K562 (cell line): ENCODE measurements at regions not wholly inside any gene's neighbourhood (a gene's known extent, or its start where the extent isn't known, plus 50 kb on each side); places are given as distances from the start of the nearest gene placed in this dataset.

ENCODE experiments used
- BRD9 ChIP-seq: fragments of 450-650 bp; IDR thresholded peaks from 2 replicates; pipeline ENCODE4 v1.6.1; 2018; ENCODE audit warnings: low read depth; ENCODE audit not compliant: partially characterized antibody
- DACH1 ChIP-seq: fragments of 450-650 bp; IDR thresholded peaks from 2 replicates; pipeline ENCODE4 v1.6.1; 2018; ENCODE audit not compliant: partially characterized antibody
- EGR1 ChIP-seq: fragments of 450-650 bp; conservative IDR thresholded peaks from 2 replicates; pipeline ENCODE4 v1.6.1; 2017; ENCODE audit warnings: mild to moderate bottlenecking
- HNRNPH1 ChIP-seq: fragments of 200-400 bp; formaldehyde crosslinking; optimal IDR thresholded peaks from 2 replicates; pipeline ENCODE3; 2017; ENCODE audit warnings: low read depth, mild to moderate bottlenecking, low read length, moderate library complexity
- LEF1 ChIP-seq: fragments of 450-650 bp; IDR thresholded peaks from 2 replicates; pipeline ENCODE4 v1.6.1; 2016; ENCODE audit warnings: mild to moderate bottlenecking
- PHF20 ChIP-seq: fragments of 450-650 bp; IDR thresholded peaks from 2 replicates; pipeline ENCODE4 v1.6.1; 2018; ENCODE audit not compliant: partially characterized antibody
- POLR2G ChIP-seq: fragments of 200-400 bp; formaldehyde crosslinking; IDR thresholded peaks from 2 replicates; pipeline ENCODE4 v1.6.1; 2017; ENCODE audit warnings: low read depth, mild to moderate bottlenecking, antibody characterized with exemption, low read length, moderate library complexity
- RAD21 ChIP-seq, 2 experiments: fragments of 250-450 bp in 1 of 2; fragments of 450-650 bp in 1 of 2; sonication (Bioruptor Pico) in 1 of 2; formaldehyde crosslinking in 1 of 2; IDR thresholded peaks in 1 of 2; conservative IDR thresholded peaks in 1 of 2; 2 replicates each; pipeline versions ENCODE4 v1.4.0 to v1.8.0; 2020 to 2022; ENCODE audit warnings: mild to moderate bottlenecking in 2 of 2, moderate library complexity in 1 of 2
- RBFOX2 ChIP-seq: fragments of 200-400 bp; formaldehyde crosslinking; IDR thresholded peaks from 2 replicates; pipeline ENCODE4 v1.6.1; 2017; ENCODE audit warnings: low read depth, mild to moderate bottlenecking, low read length, moderate library complexity
- RNF2 ChIP-seq: sonication (generic); IDR thresholded peaks from 2 replicates; pipeline ENCODE4 v1.6.1; 2016
- XRCC4 ChIP-seq: IDR thresholded peaks from one replicate; pipeline ENCODE4 v1.6.1; 2011; ENCODE audit not compliant: insufficient read depth, insufficient read length; ENCODE audit errors: extremely low read depth
- ZNF764 ChIP-seq: fragments of 250-450 bp; sonication (Bioruptor Pico); IDR thresholded peaks from 2 replicates; pipeline ENCODE4 v1.4.0; 2020; ENCODE audit warnings: low read depth, mild to moderate bottlenecking, moderate library complexity
- TF ChIP-seq, protein P1 (sequence below): fragments of 450-650 bp; IDR thresholded peaks from 2 replicates; pipeline ENCODE4 v1.6.1; 2017; ENCODE audit warnings: antibody characterized with exemption, mild to moderate bottlenecking
- TF ChIP-seq, protein P2 (sequence below), 2 experiments: IDR thresholded peaks; 2 replicates each; pipeline ENCODE4 v1.6.1; 2011; ENCODE audit warnings: borderline replicate concordance in 1 of 2, control low read depth in 1 of 2, low read depth in 1 of 2, low read length in 1 of 2, mild to moderate bottlenecking in 1 of 2, mixed read lengths in 1 of 2, moderate library complexity in 1 of 2; ENCODE audit not compliant: insufficient read depth in 1 of 2, insufficient read length in 1 of 2, poor library complexity in 1 of 2, severe bottlenecking in 1 of 2; ENCODE audit errors: extremely low read depth in 1 of 2
- TF ChIP-seq, protein P3 (sequence below): fragments of 450-650 bp; IDR thresholded peaks from 2 replicates; pipeline ENCODE4 v1.6.1; 2016; ENCODE audit warnings: low read depth, mild to moderate bottlenecking, moderate library complexity
- TF ChIP-seq, protein P4 (sequence below): sonication (generic); formaldehyde crosslinking; IDR thresholded peaks from 2 replicates; pipeline ENCODE4 v1.8.1; 2023; ENCODE audit warnings: mild to moderate bottlenecking, missing genetic modification reagents

DNA sequence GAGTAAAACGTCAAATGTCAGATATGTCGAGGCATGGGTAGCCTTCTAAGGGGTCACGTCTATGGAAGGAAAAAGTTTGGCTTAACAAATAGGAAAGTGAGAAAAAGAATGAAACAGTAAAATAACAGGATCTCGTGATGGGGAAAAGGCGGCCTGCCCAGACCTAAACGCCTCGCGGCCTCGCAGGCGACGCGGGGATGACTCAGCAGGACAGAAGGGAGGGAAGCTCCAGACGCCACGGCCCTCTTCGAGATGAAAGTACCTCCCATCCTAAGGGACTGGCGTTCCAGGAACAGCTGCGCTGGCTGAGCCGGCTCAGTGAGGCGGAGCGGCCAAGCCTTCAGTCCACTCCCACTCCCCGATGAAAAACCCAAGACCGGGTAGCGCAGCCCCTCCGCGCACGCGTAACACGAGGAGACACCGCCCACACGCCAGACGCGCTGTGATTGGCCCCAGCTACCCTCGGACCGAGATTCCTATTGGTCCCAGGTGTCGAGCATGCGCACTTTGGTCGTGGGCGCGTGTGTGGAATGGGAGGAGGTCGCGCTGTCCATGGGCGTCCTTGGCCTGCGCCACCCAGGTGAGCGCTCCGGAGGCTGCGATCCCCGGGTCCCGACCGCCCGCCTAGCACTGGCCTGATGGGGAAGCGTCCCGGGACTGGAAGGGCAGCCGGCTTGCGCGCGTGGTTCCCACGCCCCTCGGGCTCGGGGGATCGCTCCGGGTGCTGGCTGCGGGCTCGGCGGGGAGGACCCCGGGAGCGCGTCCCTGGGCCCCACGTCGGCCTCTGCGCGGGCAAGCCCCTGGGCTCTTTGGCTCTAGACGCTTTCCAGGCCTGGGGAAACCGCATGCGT lies 588.5 kb downstream of the MTRR start (continued):
- TF ChIP-seq, protein P1, sequence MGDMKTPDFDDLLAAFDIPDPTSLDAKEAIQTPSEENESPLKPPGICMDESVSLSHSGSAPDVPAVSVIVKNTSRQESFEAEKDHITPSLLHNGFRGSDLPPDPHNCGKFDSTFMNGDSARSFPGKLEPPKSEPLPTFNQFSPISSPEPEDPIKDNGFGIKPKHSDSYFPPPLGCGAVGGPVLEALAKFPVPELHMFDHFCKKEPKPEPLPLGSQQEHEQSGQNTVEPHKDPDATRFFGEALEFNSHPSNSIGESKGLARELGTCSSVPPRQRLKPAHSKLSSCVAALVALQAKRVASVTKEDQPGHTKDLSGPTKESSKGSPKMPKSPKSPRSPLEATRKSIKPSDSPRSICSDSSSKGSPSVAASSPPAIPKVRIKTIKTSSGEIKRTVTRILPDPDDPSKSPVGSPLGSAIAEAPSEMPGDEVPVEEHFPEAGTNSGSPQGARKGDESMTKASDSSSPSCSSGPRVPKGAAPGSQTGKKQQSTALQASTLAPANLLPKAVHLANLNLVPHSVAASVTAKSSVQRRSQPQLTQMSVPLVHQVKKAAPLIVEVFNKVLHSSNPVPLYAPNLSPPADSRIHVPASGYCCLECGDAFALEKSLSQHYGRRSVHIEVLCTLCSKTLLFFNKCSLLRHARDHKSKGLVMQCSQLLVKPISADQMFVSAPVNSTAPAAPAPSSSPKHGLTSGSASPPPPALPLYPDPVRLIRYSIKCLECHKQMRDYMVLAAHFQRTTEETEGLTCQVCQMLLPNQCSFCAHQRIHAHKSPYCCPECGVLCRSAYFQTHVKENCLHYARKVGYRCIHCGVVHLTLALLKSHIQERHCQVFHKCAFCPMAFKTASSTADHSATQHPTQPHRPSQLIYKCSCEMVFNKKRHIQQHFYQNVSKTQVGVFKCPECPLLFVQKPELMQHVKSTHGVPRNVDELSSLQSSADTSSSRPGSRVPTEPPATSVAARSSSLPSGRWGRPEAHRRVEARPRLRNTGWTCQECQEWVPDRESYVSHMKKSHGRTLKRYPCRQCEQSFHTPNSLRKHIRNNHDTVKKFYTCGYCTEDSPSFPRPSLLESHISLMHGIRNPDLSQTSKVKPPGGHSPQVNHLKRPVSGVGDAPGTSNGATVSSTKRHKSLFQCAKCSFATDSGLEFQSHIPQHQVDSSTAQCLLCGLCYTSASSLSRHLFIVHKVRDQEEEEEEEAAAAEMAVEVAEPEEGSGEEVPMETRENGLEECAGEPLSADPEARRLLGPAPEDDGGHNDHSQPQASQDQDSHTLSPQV: peak; percentile 90
- TF ChIP-seq, protein P2, sequence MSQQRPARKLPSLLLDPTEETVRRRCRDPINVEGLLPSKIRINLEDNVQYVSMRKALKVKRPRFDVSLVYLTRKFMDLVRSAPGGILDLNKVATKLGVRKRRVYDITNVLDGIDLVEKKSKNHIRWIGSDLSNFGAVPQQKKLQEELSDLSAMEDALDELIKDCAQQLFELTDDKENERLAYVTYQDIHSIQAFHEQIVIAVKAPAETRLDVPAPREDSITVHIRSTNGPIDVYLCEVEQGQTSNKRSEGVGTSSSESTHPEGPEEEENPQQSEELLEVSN (IDR thresholded peaks at IDR 0.05; ENCODE audit: borderline replicate concordance in 1 of 2, extremely low read depth in 1 of 2, insufficient read depth in 1 of 2, insufficient read length in 1 of 2, low read depth in 1 of 2, low read length in 1 of 2, poor library complexity in 1 of 2, severe bottlenecking in 1 of 2): peak; percentile 99
- peak; percentile 88 for TF ChIP-seq RBFOX2
- no peak for TF ChIP-seq RAD21 (CRISPR knock-in tag; conservative IDR thresholded peaks at IDR 0.05 in 1 of 2, IDR thresholded peaks at IDR 0.05 in 1 of 2)
- TF ChIP-seq ZNF764: no peak
- TF ChIP-seq, protein P3, sequence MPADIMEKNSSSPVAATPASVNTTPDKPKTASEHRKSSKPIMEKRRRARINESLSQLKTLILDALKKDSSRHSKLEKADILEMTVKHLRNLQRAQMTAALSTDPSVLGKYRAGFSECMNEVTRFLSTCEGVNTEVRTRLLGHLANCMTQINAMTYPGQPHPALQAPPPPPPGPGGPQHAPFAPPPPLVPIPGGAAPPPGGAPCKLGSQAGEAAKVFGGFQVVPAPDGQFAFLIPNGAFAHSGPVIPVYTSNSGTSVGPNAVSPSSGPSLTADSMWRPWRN: peak; percentile 94
- peak; percentile 87 for TF ChIP-seq RNF2
- TF ChIP-seq PHF20: peak; percentile 72
- TF ChIP-seq HNRNPH1: no peak
- TF ChIP-seq LEF1: peak; percentile 58; the same call in 1 of the 2 replicates
- no peak for TF ChIP-seq DACH1
- TF ChIP-seq POLR2G: peak; percentile 87
- peak; percentile 48 for TF ChIP-seq BRD9
- TF ChIP-seq EGR1: peak; percentile 60
- no peak for TF ChIP-seq XRCC4
- TF ChIP-seq, protein P4, sequence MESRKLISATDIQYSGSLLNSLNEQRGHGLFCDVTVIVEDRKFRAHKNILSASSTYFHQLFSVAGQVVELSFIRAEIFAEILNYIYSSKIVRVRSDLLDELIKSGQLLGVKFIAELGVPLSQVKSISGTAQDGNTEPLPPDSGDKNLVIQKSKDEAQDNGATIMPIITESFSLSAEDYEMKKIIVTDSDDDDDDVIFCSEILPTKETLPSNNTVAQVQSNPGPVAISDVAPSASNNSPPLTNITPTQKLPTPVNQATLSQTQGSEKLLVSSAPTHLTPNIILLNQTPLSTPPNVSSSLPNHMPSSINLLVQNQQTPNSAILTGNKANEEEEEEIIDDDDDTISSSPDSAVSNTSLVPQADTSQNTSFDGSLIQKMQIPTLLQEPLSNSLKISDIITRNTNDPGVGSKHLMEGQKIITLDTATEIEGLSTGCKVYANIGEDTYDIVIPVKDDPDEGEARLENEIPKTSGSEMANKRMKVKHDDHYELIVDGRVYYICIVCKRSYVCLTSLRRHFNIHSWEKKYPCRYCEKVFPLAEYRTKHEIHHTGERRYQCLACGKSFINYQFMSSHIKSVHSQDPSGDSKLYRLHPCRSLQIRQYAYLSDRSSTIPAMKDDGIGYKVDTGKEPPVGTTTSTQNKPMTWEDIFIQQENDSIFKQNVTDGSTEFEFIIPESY (CRISPR knock-in tag): peak; percentile 13; the same call in 1 of the 2 replicates
